ENCODE measurements at regions not wholly inside any gene's neighbourhood (a gene's known extent, or its start where the extent isn't known, plus 50 kb on each side); places are given as distances from the start of the nearest gene placed in this dataset.
"Not testable (repeated sequence)": the region's sequence is repeated elsewhere in the genome, so short reads cannot be mapped to it uniquely, and the experiment has no call there.

- TF ChIP-seq CTCF (IDR thresholded peaks at IDR 0.05; ENCODE audit: poor library complexity, severe bottlenecking), result no peak
- ATAC-seq (ENCODE audit: low read depth), result no peak
These were observed 75.6 kb upstream of the VLDLR start for GRCh38 chr9:2545881-2546490.

GRCh38 chr9:2555899-2556600 lies 65.5 kb upstream of the VLDLR start:
- H3K36me3 ChIP-seq (ENCODE audit: low read depth); H3K9me3 ChIP-seq (ENCODE audit: severe bottlenecking); ATAC-seq (ENCODE audit: low read depth); DNase-seq (ENCODE audit: low spot score); H3K27ac ChIP-seq (ENCODE audit: poor library complexity, severe bottlenecking); H3K4me1 ChIP-seq (ENCODE audit: insufficient read depth, poor library complexity, severe bottlenecking); H3K27me3 ChIP-seq (ENCODE audit: insufficient read depth, poor library complexity, severe bottlenecking); H3K4me3 ChIP-seq (ENCODE audit: severe bottlenecking): not testable (repeated sequence)

More at GRCh38 chr9:2545881-2546490, 75.6 kb upstream of the VLDLR start:
- Histone ChIP-seq H3K27ac (ENCODE audit: poor library complexity, severe bottlenecking) (no peak overlapping the region), H3K27me3 (ENCODE audit: insufficient read depth, poor library complexity, severe bottlenecking) (no peaks in the 10 kb centered on the region), H3K9me3 (ENCODE audit: severe bottlenecking) (no peaks in the 10 kb centered on the region), H3K4me3 (ENCODE audit: severe bottlenecking) (no peak overlapping the region), H3K4me1 (ENCODE audit: insufficient read depth, poor library complexity, severe bottlenecking) (no peaks in the 10 kb centered on the region), H3K36me3 (ENCODE audit: low read depth) (no peaks in the 10 kb centered on the region)
- no peak for DNase-seq (ENCODE audit: low spot score)

- H3K9me3 ChIP-seq (ENCODE audit: severe bottlenecking), result no peaks in the 10 kb centered on the region
- ATAC-seq (ENCODE audit: low read depth), result no peak
- no peak for DNase-seq (ENCODE audit: low spot score)
- H3K27me3 ChIP-seq (ENCODE audit: insufficient read depth, poor library complexity, severe bottlenecking), result no peaks in the 10 kb centered on the region
- no peak overlapping the region for H3K4me3 ChIP-seq (ENCODE audit: severe bottlenecking)
- no peaks in the 10 kb centered on the region for H3K4me1 ChIP-seq (ENCODE audit: insufficient read depth, poor library complexity, severe bottlenecking)
- no peak for TF ChIP-seq CTCF (IDR thresholded peaks at IDR 0.05; ENCODE audit: poor library complexity, severe bottlenecking)
- no peak overlapping the region for H3K27ac ChIP-seq (ENCODE audit: poor library complexity, severe bottlenecking)
- H3K36me3 ChIP-seq (ENCODE audit: low read depth), result no peaks in the 10 kb centered on the region
These were observed 63.9 kb upstream of the VLDLR start for GRCh38 chr9:2557693-2558092.

- TF ChIP-seq CTCF (IDR thresholded peaks at IDR 0.05; ENCODE audit: poor library complexity, severe bottlenecking), result no peak
- H3K27ac ChIP-seq (ENCODE audit: poor library complexity, severe bottlenecking), result no peak overlapping the region
- H3K27me3 ChIP-seq (ENCODE audit: insufficient read depth, poor library complexity, severe bottlenecking), result no peaks in the 10 kb centered on the region
- H3K4me1 ChIP-seq (ENCODE audit: insufficient read depth, poor library complexity, severe bottlenecking), result no peaks in the 10 kb centered on the region
- H3K9me3 ChIP-seq (ENCODE audit: severe bottlenecking), result no peaks in the 10 kb centered on the region
- ATAC-seq (ENCODE audit: low read depth) (peak; percentile 99), DNase-seq (ENCODE audit: low spot score) (no peak)
- H3K36me3 ChIP-seq (ENCODE audit: low read depth), result no peaks in the 10 kb centered on the region
- no peak overlapping the region for H3K4me3 ChIP-seq (ENCODE audit: severe bottlenecking)
These were observed 62.1 kb upstream of the VLDLR start for GRCh38 chr9:2559192-2560152.

- Histone ChIP-seq H3K4me1 (ENCODE audit: insufficient read depth, poor library complexity, severe bottlenecking) (no peaks in the 10 kb centered on the region), H3K9me3 (ENCODE audit: severe bottlenecking) (no peaks in the 10 kb centered on the region), H3K27ac (ENCODE audit: poor library complexity, severe bottlenecking) (no peak overlapping the region), H3K27me3 (ENCODE audit: insufficient read depth, poor library complexity, severe bottlenecking) (no peaks in the 10 kb centered on the region), H3K36me3 (ENCODE audit: low read depth) (no peaks in the 10 kb centered on the region), H3K4me3 (ENCODE audit: severe bottlenecking) (no peak overlapping the region)
- no peak for TF ChIP-seq CTCF (IDR thresholded peaks at IDR 0.05; ENCODE audit: poor library complexity, severe bottlenecking)
- ATAC-seq (ENCODE audit: low read depth), result no peak
- DNase-seq (ENCODE audit: low spot score), result no peak
These were observed 61.4 kb upstream of the VLDLR start for GRCh38 chr9:2560180-2560579.

Data from RWPE2 (cell line).